GM12872 (cell line): ENCODE measurements at regions not wholly inside any gene's neighbourhood (a gene's known extent, or its start where the extent isn't known, plus 50 kb on each side); places are given as distances from the start of the nearest gene placed in this dataset.

Source experiments
- TF ChIP-seq, protein P1 (sequence below): IDR thresholded peaks from 3 replicates; pipeline ENCODE4 v1.5.1; 2011; ENCODE audit warnings: low read depth, mild to moderate bottlenecking, low read length, moderate library complexity; ENCODE audit not compliant: insufficient read depth

DNA sequence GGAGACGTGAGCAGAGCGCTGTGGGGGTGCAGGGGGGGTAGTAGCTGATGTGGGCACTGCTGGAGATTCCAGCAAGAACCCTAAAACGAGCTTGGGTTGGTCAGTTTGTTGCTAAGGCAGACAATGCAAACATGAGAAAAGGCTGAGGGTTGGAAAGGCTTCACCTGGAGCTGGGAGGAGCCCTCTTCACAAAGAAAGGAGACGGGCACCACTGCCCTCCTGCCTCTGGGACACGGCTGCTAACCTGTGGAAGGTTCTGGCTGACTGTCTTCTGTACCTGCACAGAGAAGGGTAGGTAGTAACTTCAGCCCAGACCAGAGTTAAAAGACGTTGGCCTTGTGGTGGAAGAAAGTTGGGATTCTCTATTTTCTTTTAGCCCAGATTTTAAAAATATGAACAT lies 108.7 kb downstream of the SUCLA2 start:
- TF ChIP-seq, protein P1, sequence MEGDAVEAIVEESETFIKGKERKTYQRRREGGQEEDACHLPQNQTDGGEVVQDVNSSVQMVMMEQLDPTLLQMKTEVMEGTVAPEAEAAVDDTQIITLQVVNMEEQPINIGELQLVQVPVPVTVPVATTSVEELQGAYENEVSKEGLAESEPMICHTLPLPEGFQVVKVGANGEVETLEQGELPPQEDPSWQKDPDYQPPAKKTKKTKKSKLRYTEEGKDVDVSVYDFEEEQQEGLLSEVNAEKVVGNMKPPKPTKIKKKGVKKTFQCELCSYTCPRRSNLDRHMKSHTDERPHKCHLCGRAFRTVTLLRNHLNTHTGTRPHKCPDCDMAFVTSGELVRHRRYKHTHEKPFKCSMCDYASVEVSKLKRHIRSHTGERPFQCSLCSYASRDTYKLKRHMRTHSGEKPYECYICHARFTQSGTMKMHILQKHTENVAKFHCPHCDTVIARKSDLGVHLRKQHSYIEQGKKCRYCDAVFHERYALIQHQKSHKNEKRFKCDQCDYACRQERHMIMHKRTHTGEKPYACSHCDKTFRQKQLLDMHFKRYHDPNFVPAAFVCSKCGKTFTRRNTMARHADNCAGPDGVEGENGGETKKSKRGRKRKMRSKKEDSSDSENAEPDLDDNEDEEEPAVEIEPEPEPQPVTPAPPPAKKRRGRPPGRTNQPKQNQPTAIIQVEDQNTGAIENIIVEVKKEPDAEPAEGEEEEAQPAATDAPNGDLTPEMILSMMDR: no peak

DNA sequence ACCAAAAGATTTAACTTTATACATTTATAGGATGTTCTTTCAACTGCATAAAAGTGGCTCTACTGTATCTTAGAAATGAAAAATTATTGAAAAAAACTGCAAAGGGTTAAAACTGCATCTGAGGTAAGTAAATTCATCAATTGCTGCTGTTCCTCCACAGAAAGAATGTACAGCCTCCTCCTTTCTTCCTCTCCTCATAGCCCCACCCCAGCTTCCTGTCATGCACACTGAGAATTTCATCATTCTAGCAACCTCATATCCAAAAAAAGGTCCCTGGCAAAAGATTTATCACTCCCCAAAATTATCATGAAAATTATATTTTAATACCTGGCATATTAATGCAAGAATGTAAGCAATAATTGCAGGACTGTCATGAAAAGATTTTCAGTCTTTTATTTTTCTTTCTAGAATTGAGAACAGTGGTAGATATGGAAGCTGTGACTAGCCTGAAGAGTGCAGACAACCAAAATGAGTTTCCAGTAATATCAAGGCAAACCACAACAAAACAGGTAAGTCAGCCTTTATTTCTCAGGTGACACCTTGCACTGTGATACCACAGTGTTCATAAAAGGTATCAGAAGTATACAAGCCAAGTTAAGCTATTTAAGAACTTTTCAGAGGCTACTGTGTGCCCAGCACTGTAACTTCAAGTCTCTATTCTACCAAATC lies 110.8 kb downstream of the SUCLA2 start:
- TF ChIP-seq, protein P1: no peak

GRCh38 chr13:47886314-47886713 lies 114.8 kb downstream of the SUCLA2 start:
- TF ChIP-seq, protein P1: no peak

GRCh38 chr13:47875201-47875600 lies 125.9 kb downstream of the SUCLA2 start:
- TF ChIP-seq, protein P1: no peak

- TF ChIP-seq, protein P1: no peak
Observed at GRCh38 chr13:47869776-47870175, 131.3 kb downstream of the SUCLA2 start.

GRCh38 chr13:47865883-47866282 lies 135.2 kb downstream of the SUCLA2 start:
- TF ChIP-seq, protein P1: no peak

DNA sequence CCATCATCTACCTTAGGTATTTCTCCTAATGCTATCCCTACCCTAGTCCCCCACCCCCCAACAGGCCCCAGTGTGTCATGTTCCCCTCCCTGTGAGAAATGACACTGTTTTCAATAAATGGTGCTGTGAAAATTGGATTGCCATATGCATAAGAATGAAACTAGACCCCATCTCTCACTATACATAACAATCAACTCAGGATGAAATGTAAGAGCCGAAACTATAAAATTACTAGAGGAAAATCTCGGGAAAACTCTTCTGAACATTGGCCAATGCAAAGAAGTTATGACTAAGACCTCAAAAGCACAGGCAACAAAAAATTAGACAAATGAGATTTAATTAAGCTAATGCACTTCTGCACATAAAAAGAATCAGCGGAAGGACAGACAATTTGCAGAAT lies 138.2 kb downstream of the SUCLA2 start:
- TF ChIP-seq, protein P1: no peak

- TF ChIP-seq, protein P1: no peak
Observed at GRCh38 chr13:47859165-47859564, 141.9 kb downstream of the SUCLA2 start.
